Suppressor macrophage (primary cell): ENCODE measurements at regions not wholly inside any gene's neighbourhood (a gene's known extent, or its start where the extent isn't known, plus 50 kb on each side); places are given as distances from the start of the nearest gene placed in this dataset.
"Not testable (repeated sequence)": the region's sequence is repeated elsewhere in the genome, so short reads cannot be mapped to it uniquely, and the experiment has no call there.

Experiments
- DNase-seq, 4 experiments: peaks; one replicate each; pipeline ENCODE4 v3.0.0-alpha.2; 2020 to 2022

DNA sequence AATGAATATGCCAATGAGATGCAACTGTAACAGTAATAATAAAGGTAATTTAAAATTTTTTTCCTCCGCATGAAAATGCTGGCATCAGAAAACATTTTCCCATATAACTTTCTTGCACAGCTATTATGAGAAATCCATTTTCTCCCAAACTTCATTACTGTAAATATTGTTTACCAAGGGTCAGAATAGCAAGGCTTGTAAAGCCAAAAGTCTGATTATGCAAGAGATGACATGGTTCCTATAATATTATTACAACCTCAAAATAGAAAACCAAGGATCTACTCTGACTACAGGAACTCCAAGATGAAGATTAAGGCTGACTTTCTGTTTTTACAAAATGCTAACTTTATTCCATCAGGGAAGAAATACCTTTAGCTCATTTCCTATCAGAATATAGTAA is 162.7 kb upstream of the CDK1 start:
- peak in 2 of 4 experiments; percentile 10 to 28 for DNase-seq

DNA sequence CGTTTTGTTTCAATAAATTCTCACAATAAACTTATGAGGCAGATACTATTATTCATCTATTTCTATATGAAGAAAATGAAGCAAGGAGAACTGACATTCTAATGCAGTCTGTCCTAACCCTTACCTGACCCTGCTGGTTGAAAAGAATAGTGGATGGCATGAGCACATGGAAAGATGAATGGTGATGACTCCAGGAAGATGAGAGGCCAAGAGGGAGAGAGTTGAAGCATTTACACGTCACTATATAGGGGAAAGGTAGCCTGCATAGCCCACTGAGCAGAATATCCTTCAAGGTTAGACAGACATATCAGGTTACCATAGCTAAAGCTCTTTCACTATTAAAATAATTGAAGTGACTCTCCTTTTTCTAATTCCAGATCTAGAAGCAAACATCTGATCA is 163.9 kb upstream of the CDK1 start:
- no peak for DNase-seq

DNA sequence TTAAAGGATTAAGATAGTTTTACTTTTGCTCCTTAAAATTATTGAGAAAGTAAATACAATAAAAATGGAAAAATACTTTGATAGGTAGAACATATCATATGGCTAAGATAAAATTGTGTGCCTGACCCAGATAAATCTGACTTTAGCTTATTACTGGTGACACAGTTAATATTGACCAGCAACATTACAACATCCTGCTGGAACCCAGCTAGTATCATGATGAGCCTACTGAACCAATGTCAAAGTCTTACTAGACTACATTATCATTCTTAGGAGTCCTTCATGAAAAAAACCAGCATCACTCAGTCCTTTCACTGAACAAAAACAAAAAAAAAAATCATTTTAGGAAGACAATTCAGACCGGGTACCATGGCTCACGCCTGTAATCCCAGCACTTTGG is 164.8 kb upstream of the CDK1 start:
- DNase-seq = no peak

DNA sequence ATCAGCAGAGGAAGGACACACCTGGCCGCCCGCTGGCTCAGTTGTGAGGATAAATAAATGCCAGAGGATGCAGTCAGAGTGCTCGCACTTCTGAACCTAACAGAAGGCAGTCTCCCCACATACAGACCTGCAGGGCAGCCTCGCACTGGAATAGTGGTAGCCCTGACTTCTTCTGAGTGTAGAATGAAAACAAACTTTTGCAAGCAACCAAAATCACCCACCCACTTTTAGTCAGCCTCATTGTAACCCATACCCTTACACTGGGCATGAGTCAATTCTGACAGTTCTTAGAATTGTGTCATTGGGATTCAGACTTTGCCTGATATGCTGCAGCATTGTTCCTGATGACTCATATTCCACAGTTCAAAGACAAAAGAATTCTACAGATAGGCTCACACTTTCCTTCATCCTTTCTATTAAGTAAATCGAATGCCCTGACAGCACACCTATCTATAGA is 167.0 kb upstream of the CDK1 start:
- peak; percentile 8 to 55 (median 32) for DNase-seq

DNA sequence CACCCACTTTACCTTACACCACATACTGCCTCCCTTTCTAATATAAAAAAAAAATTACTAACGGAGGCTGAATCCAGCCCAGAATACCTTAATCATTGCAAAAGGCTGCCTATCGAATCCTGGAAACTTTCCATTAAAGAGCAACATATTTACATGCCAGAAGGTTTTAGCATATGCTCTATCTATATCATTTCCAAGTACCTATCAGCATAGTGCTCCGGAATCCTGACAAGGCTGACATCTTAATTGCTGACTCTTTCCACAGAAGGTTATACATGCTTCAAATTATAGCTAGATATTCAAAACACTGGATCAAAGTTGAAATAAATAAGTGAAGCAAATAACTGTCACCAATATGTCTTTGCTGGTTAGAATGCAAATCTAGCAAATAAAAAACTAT is 170.9 kb upstream of the CDK1 start:
- DNase-seq = no peak

DNA sequence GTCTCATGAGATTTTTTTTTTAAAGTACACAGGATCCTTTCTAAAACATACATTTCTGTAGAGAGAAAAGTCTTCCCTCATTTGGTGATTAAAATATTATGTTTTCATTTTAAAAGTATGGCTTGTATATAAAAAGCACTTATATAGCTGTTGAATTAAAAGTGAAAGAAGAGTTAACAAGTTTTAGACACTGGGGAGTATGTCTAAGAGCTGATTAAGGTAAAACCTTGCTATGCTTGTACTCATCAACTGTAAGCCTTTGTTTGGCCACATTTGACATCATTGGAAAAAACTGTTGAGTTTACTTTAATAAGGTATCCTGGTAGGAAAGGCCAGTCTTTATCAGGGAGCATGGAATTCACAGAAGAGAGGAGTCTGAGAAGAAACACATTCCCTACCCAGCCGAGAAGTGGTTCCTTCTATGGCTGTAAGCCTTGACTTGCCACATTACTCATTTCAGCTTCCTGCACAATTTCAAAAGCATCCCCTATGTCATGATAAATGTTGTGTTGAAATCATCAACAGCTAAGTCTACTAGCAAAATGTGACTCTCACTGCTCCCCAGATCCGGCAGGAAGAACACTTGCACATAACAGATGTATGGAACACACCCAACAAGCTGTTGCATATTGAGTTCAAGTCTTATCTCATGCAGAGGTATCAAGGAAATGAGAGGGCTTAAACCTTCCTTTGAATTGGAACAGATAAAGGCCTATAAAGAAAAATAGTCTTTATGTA is 171.8 kb upstream of the CDK1 start:
- peak; percentile 46 to 80 (median 64) for DNase-seq

DNA sequence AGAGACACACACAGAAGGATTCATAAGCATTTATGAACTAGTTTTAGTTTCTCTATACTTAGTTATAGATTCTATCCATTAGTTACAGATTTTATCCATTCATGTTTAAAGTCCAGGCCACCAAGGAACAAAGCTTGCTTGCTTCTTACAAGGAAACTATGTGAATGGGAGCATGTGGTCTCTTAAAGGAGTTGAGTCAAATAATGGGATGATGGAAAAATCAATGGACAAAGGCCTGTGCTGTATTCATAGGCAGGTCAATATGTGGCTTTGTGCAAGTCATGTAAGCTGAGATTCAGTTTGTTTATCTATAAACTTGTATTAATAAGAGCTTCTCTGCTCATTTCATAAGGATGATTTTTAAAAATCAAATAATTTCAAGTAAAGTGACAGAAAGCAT is 172.8 kb upstream of the CDK1 start:
- no peak for DNase-seq

DNA sequence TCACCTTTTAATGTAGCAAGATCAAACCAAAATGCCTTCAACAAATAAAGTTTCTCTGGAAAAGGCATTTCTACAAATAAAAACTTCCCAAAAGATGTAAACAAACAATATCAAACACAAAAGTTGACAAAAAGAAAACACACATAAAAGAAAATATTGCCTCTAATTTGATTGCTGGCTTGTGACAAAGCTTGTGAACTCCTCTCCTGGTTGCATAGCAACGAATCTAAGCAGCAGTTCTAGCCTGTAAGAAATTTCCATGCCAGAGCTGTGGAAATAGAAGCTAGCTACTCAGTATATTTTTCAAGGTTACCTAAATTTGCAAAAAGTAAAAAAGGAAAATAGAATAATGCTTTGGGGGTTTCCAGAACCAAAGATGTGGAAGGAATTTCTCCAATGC is 173.9 kb upstream of the CDK1 start:
- no peak for DNase-seq

DNA sequence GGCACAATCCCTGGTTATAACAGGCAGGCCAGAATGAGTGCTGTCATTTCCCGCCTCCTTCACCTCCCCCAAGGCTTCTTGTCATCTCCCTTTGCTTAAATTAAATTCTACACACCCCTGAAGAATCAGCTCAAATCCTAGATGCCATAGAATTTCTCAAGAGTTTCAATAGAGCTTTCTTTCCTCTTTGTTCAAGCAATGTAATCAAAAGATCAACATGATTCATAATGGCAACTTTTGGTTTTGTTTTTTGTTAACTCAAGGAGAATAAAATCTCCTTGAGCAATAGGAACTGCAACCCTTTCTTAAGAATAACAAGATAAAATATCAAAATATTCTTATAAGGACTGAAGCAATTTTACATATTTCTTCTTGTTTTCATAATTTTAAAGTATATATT is 180.8 kb upstream of the CDK1 start:
- DNase-seq = no peak

DNA sequence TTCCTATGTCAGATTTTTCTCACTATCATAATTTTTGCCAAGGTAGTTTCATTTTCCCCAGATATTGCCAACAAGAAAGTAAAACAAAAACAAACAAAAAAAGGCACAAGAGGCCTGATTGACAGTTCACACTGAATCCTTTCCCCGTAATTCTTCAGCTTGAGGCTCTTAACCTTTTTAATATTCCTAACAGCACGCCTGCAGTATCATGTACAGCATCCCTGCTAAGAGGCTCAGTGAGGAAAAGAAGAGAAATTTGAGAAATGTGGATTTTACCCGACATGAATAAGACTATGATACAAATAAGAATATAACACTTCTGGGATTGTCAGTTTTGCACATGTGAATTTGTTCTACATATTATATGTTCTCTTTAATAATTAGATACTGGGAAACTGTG is 182.4 kb upstream of the CDK1 start:
- DNase-seq = no peak

DNA sequence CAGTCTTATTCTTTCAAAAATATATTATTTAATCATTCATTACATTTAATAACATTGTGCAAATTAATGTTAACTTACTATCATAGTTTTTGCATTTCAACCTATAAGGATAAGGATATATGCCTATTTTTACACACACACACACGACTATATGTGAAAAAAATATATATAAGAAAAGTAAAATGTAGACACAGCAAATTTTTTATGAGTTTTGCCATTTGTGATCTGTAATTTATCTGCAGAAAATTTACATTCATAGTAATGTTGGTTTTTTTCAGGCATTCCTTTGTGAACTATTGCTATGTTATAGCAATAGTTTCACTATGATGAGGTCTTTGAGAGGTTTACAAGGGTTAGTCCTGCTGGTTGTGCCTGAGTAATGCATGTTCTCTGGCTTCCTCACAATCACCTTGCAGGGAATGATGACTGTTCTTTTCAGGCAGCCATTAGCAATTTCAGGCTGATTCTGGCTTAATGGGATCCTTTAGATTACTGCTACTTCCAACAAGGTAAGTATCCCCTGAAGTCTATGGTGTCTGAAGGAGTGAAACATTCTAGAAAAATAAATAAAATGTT is 183.7 kb upstream of the CDK1 start:
- DNase-seq = no peak

DNA sequence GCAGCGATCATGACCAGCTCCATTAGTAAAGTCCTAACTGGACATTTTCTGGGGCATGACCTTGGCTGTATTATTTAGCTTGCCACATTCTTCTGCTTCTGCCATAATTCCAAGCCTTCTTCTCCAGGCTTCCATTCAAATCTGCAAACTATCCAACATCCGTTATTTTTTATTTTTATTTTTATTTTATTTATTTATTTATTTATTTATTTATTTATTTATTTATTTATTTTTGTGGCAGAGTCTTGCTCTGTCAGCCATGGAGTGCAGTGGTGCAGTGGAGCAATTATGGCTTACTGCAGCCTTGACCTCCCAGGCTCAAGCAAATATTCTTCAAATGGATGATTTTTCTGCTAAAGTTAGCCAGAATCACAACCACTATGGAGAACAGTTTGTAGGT is 187.2 kb upstream of the CDK1 start:
- no peak for DNase-seq

DNA sequence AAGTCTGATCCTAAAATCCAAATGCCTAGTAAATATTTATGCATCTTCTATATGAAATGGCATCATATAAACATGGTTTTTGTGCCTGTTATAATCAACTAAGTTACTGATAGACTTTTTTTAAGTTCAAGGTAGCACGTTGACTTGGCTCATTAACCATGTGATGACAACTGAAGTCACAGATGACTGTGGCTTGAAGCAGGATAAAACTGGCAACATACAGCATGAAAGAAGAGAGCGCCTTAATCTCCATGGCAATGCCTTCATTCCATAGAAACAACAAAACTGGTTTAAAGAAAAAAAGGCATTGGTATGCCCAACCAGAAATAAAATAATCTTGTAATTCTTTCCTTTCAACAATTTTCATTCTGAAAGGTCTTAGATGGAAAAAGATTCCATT is 188.9 kb upstream of the CDK1 start:
- DNase-seq = no peak

DNA sequence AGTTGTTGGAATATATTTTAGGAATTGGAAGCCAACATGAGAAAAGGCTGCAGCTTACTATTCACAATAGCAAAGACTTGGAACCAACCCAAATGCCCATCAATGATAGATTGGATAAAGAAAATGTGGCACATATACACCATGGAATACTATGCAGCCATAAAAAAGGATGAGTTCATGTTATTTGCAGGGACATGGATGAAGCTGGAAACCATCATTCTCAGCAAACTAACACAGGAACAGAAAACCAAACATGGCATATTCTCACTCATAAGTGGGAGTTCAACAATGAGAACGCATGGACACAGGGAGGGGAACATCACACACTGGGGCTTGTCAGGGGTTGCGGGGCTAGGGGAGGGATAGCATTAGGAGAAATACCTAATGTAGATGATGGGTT is 192.1 kb upstream of the ANK3 start:
- not testable (repeated sequence) for DNase-seq

DNA sequence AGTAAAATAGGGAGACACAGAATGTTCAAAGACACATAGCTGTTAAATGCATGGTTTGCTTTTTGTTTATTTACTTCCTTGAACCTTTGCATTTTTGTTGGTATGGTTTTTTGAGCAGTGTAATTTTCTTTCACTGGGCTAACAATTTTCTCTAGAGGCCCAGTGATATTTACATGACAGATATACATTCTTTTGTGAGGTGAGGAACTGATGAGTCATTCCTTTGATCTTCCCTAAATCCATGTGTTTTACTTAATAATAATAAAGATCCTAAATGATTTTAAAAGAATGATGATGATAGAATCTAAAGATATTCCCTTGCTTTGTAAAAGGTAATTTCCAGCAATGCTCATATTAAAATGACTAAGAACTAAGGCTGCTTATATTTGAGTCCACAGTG is 188.5 kb upstream of the ANK3 start:
- no peak for DNase-seq

DNA sequence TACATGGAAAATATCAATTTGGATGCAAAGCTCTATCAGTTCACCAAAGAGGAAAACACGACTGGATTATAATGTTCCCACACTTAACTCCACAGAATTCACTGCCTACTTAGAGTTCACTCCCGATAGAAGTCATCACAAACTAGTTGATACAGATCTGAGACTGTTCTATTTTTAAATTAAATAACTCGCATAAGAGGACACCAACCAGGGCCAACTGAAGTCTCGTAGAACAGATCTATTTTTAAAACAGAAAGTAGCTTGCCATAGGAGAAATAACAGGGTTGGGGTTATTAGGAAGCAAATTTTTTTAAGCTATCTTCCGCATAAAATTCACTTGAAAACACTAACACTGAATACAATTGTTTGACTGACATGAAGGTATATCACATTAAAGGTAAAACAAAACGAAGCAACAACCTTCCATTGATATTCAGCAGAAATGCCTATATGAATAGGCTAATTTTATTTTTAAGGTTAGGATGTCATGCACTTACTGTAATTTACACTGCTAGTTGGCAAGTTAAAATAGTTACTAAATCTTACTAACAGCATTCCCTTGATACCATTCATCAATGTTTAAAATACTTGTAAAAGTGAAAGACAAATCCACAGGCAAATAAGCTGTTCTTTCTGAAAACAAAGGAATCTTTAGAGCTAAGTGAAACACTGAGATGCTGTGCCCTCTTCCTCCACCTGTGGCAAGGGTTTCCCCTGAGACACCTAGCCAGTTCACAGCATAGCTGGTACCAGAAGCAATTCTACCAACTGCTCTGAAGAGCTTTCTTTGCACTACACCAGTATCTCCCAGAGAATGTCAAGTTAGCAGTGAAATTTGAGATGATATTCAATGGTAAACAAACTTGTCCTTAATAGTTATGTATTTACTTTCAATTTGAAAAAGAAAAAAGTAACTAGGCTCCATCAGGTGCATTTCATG is 186.7 kb upstream of the ANK3 start:
- DNase-seq = peak in 2 of 4 experiments; percentile 4 to 28

DNA sequence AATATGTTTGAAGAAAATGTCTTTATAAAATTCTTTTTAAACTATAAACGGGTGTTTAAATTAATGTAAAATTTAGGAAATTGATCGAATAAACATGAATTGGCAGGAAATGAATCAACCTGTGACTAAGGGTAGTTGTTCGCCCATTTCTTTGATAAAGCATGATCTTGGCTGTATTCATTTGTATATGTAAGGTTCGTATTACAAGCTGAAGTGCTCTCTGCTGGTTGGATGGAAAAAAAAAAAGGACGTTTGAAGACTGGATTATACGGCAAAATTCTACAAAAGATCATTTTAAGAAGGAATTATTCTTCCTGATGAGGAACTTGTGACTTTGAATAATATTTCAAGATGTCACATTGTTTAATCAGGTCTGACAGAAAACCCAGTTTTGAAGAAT is 185.4 kb upstream of the ANK3 start:
- DNase-seq = no peak

DNA sequence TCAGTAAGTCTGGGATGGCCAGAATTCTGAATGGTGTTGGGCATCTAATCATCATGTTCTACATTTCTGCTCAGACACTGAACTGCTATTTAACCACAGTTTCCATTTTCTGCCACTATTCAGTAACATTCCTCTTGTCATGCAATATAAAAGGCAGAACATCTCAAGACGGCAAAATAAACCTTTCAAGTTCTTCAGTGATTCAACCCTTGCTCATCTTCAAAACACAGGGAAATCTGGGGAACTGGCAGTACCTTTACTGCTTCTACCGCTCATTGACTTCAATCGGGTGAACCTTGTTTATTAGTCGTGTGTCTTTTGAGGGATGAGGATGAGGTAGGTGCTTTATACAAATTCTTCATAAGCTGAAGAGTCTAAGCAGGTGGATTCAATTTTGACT is 184.7 kb upstream of the ANK3 start:
- no peak for DNase-seq

DNA sequence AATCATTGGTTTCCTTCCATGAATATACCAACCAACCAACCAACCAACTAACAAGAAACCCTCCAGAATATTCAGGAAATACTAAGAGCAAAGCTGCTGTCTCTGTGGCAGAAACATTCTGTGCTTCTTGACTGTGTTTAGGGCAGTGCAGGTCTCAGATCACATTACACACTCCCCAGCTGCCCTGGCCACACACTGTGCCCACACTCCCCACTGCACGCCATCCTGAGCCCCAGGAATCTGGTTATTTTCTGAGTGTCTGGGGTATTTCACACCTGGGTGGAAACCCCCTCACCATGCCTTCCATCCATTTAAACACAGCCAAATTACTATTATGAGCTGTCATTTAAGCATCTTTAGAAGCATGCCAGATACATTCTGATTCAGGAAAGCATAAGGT is 183.7 kb upstream of the ANK3 start:
- no peak for DNase-seq

DNA sequence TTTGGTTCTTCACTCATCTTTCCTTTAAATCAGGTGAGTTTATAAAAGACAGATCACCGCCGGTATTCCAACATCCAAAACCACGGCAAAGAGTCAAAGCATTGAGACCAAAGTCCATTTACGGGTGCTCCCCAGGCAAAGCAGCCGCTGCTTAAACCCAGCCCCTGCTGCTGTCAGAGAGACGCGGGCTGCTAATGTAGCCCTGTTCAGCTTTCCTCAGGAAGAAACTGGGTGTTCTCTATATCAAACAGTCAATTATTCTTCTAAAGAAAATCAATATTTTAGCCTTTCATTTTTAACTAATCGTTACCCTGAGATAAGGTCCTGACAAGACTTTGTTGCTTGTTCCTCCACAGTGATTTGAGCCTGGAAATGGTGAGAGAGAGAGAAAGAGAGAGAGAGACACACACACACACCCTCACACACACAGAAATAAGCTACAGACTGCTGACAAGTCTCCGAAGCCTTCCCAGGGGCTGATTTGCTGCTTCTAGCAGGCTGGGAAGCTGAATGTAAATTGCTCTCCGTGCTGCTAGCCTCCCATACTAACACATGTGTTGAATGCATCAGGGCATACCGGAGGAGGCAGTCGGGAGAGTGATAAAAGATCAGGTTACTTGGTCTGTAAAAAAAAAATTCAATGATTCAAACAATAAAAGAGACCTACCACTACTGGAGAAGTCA is 183.0 kb upstream of the ANK3 start:
- peak in 3 of 4 experiments; percentile 13 to 24 (median 23) for DNase-seq

DNA sequence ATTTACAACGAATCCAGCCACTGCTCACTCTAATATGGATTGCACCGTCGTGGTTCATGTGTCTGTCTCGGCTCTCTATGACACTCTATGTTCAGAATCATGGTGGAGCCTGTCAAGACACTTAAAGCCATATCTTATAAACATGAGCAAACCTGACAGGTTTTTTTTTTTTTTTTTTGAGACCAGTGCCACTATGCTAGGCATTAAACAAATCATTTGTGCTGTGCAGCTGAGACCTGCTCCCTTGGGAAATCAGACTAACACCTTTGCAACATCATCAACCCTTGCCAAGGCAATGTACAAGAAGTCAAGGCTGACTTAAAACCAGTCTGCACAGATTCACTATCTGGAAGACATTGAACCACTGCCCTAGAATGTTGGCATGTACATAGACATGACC is 181.2 kb upstream of the ANK3 start:
- no peak for DNase-seq

DNA sequence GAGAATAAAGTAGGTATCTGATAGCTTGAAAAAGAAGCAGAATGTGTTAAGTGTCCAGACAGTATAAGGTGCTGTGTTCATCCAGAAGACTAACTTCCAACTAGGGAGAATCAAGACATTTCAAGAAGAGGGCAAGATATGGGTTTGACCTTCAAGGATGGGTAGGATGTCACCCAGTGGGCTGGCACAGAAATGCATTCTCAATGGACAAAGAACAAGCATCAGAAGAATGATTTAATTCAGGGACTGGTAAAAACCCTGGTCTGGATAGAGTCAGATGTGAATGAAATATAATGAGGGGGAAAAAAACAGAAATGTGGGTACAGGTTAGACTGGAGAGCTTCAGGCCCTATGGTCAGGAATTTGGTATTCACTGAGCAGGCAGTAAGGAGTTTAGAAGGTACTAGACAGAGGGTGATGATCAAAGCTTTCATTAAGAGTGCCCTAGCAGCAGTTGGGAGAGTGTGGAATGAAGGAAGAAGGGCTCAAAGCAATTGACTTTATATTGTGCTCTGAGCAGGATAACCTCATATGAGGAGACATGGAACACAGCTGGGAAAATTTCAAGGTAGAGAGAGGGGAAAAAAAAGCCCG is 180.7 kb upstream of the ANK3 start:
- DNase-seq = no peak

DNA sequence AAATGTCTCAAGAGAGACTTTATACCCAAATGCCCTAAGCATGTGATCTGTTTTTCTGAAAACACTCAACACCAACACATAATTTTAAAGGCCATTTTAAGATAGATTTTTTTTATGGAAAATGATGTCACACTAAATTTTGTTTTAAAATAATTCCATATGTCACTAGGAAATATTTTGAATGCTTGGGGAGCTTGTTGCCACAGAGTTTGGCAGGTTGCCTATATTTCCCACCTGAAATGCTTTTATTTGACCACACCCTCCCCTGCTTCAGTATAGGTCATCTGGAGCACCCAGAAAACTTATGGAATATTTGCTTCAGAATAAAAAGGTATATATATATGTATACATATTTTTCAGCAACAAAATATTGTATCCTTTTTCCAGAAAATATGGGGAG is 180.0 kb upstream of the ANK3 start:
- no peak for DNase-seq
